GM19025 (cell line): ENCODE measurements at regions not wholly inside any gene's neighbourhood (a gene's known extent, or its start where the extent isn't known, plus 50 kb on each side); places are given as distances from the start of the nearest gene placed in this dataset.

Source experiments
- ATAC-seq: cut with Tn5 transposase; IDR thresholded peaks from one replicate; pipeline ENCODE4 v1.9.1; 2021; ENCODE audit warnings: mild to moderate bottlenecking, low read depth, moderate library complexity; ENCODE audit not compliant: unreplicated experiment

DNA sequence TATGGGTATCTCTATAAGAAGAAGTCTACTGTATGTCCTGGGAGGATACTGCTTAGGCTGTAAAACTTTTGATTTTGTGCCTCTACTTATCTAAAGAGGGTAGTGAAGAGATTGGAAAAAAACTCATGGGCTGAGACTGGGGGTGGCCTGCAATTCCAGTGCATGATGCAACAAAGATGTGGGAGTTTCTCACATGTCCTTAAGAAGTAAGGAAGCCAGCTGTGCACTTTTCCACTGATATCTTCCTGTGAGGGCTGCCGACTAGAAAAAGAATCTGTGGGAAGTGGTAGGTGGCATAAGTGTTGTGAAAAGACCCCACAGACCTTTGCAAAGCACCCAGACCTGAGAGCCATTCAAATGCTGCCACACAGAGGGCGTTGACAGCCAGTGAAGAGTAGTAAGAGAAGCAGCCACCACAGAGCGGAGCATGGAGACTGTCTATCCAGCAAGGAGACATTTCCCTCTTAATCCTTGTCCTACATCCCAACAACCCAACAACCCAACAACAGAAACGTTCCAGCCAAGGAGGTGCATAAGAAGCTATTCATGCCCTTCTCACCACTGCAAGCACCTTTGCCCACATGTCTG is 65.1 kb downstream of the PFDN4 start:
- ATAC-seq, result no peak

DNA sequence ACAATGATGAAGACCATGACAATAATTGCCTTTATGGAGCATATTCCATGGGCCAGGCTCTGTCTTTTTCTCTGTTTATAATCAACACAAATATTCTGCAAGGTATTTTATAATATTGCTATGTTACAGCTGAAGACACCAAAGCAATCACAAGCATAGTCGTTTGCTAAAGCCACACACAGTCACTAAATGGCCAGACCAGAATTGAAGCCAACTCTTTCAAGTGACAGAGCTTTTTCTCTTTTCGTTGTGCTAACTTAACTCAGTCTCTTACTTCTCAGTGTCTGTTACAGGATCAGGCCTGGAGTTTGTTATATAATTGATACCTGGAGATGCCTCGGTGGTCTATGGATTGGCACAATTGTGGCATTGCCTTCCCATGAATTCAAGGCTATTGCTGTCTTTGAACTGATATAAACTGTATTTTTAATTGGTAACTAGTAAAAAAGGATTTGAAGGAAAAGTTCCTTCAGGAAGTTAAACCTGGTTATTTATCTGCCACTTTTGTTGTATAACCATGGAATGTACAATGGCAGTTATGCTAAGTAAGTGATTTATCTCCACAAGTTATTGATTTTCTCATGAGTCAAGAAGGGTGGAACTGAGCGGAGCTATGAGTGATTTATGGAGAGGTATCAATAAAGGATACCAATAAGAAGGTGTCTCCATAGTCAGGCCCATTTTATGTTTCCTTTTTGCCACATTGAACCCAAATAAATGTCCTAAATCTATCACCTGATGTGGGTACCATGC is 67.6 kb downstream of the PFDN4 start:
- ATAC-seq, result no peak

GRCh38 chr20:54276577-54277169 is 68.8 kb downstream of the PFDN4 start:
- ATAC-seq, result no peak

DNA sequence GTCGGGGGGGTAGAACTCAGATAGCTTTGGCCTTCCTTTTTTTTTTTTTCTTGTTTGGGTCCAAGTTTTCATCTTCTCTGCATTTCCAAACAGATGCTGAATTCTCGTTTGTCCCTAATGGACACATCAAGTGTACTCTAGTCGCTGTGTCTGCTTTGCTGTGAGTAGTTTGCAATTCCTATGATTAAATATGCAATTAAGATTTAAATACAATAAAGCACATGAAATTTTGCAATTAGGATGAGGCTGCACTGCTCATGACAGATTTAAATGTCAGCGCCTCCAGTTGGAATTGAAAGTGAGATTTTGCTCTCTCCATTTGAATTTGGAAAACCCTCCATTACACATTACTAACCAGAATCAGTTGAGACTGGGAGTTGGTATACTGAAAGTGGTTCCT is 70.4 kb downstream of the PFDN4 start:
- no peak for ATAC-seq

- no peak for ATAC-seq
These were observed 74.7 kb downstream of the PFDN4 start for GRCh38 chr20:54282625-54283024.

DNA sequence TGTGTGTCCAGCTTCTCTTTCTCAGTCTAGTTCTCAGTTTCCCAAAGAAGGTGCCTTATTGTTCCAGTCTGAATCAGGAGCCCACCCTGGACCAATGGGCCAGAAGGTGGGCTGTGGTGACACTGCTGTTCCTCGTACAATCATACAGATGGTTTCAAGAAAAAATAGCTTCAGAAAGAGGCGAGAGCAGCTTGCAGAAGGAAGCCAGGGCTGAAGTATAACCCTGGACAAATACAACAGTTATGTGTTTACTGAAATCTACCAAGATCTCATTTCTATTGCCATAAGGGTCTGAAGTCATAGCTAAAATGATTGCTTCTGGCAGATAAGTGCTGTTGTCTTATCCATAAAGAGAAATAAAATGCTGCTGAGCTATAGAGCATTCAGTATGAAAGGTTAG is 75.4 kb downstream of the PFDN4 start:
- no peak for ATAC-seq

DNA sequence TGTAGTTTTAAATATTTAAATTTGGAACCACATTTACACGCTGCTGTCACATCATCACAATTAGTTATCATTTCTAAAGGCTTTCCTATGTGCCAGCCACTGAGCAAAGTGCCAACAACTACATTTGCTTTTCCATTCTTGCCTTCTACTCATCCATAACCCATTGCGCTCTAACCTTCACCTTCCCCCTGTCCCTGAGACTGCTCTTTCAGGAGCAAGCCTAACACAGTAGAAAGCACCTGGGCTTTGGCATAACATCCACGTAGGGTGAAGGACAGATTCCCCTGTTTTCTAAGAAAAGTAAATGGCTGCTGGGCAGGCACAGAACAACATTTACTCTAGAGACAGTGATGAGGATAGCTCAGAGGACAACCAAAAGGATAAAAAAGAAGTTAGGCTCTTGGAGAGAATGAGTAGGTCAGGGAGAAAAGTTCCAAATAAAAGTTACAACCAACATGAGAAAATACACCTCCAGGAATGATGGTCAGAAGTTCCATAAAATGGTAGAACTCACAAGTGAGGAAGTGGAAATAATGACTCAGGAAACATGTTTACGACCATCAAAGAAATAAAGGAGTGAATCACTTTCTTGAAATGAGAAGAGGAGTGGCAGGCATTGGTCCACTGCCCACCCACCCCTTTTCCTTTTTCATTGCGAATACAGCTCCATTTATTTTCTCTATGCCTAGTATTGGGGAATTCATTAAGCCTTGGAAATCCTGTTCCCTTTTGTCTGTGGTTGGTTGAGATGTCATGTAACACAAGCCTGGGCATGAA is 77.2 kb downstream of the PFDN4 start:
- no peak for ATAC-seq

- no peak for ATAC-seq
These were observed 82.7 kb downstream of the PFDN4 start for GRCh38 chr20:54290636-54291035.

DNA sequence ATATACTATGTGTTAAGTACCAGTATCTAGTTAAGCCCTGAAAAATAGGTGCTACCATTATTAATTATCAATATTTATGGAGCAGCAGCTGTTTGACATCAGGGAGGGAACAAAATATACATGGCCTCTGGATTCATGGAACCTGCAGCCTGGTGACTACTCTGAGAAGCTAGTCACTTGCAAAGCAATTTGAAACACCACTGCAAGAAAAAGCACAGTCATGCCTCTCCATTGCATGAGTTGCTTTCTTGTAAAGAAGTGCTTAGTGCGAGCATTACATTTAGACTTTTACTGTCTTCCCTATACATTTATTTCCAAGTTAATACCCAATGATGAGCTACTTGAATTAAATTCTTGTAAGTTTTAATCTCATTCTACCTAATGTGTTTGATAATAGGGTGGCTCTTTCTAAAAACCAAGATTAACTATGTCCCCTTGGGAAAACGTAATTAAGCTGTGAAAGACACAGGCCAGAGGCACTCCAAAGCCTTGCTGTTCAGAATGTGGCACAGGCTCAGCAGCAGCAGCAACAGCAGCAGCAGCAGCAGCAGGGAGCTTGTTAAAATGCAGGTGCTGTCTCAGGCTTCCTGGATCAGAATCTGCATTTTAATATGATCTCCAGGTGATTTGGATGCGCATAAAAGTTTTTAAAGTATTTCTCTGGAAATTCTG is 83.6 kb downstream of the PFDN4 start:
- no peak for ATAC-seq

DNA sequence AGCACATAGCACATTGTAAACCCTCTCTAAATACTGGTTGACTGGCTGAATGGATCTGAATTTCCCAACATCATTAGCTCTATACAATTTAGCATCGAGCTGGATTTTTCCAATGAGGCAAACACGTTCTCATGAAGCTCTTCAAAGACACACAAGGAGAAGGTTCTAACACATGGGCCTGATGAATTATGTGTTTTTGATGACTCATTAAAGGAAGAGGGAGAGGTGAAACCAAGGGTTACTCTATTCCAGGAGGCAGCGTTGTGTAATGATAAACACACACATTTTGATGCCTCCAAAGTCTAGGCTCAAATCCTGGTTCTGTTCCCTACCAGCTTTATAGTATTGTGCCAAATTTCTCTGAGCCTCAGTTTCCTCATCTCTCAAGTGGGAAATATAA is 84.3 kb downstream of the PFDN4 start:
- no peak for ATAC-seq

GRCh38 chr20:54293526-54293925 is 85.6 kb downstream of the PFDN4 start:
- ATAC-seq, result no peak

DNA sequence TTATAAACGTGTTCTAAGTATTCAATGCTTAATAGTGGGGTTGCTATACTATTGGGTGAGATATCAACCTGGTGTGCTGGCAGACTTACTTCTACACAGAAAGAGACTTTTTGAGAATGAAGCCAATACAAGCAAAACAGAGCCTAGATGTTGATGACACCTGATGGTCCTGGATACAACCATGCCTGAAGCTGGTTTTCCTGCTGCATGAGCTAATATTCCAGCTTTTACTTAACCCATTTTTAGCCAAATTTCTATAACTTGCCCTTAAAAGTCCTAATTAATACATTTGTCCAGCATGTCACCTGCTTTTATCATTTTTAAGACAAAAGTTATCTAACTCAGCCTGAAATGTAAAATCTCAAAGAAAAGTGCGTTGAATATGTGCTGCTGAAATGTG is 86.2 kb downstream of the PFDN4 start:
- no peak for ATAC-seq

- no peak for ATAC-seq
These were observed 87.8 kb downstream of the PFDN4 start for GRCh38 chr20:54295686-54296085.

GRCh38 chr20:54305421-54305820 is 97.5 kb downstream of the PFDN4 start:
- no peak for ATAC-seq

- ATAC-seq, result no peak
These were observed 99.3 kb downstream of the PFDN4 start for GRCh38 chr20:54306985-54307710.

GRCh38 chr20:54308804-54309203 is 100.9 kb downstream of the PFDN4 start:
- ATAC-seq, result no peak

DNA sequence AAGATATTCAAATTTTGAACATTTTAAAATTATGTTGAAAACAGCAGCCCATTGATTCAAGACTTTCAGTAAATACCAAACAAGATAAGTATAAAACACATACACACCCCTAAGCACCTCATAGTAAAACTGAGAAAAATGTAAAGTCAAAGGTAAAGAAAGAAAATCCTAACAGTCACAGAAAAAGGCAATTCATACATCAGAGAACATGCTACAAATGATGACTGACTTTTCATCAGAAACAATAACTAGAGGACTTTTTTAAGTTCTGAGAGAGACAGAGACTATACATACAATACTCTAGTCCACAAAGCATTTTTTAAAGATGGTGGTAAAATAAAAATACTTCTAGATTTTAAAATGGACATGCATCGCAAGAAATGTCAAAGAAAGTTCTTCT is 111.0 kb downstream of the PFDN4 start:
- ATAC-seq, result no peak

- no peak for ATAC-seq
These were observed 112.3 kb downstream of the PFDN4 start for GRCh38 chr20:54320148-54320607.

- ATAC-seq, result no peak
These were observed 113.6 kb downstream of the PFDN4 start for GRCh38 chr20:54321352-54322087.
